PFSK-1 (cell line): ENCODE measurements at regions not wholly inside any gene's neighbourhood (a gene's known extent, or its start where the extent isn't known, plus 50 kb on each side); places are given as distances from the start of the nearest gene placed in this dataset.

Experiments used
- POLR2AphosphoS5 ChIP-seq: IDR thresholded peaks from 2 replicates; pipeline ENCODE4 v1.6.1; 2012; ENCODE audit warnings: low read depth, mild to moderate bottlenecking, control low read depth, low read length, moderate library complexity
- SIN3A ChIP-seq: IDR thresholded peaks from 2 replicates; pipeline ENCODE4 v1.6.1; 2012; ENCODE audit warnings: mild to moderate bottlenecking, low read length, moderate library complexity, borderline replicate concordance; ENCODE audit not compliant: insufficient read depth
- TAF1 ChIP-seq: IDR thresholded peaks from 2 replicates; pipeline ENCODE4 v1.6.1; 2012; ENCODE audit warnings: low read length, control low read depth, borderline replicate concordance; ENCODE audit not compliant: insufficient read depth
- TF ChIP-seq, protein P1 (sequence below), 2 experiments: IDR thresholded peaks; 2 replicates each; pipeline versions ENCODE4 v1.6.1 to v1.8.0; 2011 to 2012; ENCODE audit warnings: low read depth in 2 of 2, low read length in 2 of 2, control low read depth in 1 of 2, inconsistent platforms in 1 of 2, mild to moderate bottlenecking in 1 of 2, moderate library complexity in 1 of 2; ENCODE audit not compliant: insufficient read depth in 1 of 2

DNA sequence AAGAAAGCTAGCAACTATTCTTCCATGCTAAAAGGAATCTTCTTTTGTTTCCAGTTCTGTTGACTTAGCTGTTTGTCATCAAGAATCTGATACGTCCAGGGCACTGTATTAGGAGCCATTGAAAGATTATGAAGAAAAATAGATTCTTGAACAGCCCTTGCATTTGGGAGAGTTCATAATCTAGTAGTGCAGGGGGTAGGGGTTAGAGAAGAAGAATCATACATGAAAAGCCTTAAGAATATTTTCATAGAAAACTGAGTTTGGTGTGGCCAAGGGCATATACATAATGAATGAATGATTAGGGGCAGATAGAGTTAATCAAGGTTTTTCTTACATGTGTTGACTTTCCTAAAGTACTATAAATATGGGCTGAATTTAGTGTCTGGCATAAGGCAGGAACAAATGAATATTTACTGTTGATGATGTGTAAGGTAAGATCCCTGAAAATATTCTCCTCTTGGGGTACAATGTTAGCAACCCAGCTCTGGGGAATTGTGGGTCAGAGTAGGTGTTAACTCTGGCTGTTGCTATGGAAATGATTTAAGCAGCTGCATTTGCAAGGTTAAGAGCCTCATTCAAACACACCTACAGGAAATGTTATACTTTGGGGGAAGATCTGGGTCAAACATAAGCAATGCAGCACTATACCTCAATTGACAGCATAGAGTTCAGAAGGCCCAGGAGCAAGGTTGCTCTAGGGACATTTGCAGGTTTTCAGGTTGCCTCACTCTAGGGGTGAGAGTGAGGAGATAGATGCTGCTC lies 667.3 kb upstream of the CITED2 start:
- no peak for TF ChIP-seq TAF1
- TF ChIP-seq, protein P1, sequence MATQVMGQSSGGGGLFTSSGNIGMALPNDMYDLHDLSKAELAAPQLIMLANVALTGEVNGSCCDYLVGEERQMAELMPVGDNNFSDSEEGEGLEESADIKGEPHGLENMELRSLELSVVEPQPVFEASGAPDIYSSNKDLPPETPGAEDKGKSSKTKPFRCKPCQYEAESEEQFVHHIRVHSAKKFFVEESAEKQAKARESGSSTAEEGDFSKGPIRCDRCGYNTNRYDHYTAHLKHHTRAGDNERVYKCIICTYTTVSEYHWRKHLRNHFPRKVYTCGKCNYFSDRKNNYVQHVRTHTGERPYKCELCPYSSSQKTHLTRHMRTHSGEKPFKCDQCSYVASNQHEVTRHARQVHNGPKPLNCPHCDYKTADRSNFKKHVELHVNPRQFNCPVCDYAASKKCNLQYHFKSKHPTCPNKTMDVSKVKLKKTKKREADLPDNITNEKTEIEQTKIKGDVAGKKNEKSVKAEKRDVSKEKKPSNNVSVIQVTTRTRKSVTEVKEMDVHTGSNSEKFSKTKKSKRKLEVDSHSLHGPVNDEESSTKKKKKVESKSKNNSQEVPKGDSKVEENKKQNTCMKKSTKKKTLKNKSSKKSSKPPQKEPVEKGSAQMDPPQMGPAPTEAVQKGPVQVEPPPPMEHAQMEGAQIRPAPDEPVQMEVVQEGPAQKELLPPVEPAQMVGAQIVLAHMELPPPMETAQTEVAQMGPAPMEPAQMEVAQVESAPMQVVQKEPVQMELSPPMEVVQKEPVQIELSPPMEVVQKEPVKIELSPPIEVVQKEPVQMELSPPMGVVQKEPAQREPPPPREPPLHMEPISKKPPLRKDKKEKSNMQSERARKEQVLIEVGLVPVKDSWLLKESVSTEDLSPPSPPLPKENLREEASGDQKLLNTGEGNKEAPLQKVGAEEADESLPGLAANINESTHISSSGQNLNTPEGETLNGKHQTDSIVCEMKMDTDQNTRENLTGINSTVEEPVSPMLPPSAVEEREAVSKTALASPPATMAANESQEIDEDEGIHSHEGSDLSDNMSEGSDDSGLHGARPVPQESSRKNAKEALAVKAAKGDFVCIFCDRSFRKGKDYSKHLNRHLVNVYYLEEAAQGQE (IDR thresholded peaks at IDR 0.05; ENCODE audit: insufficient read depth in 1 of 2, low read depth in 2 of 2, low read length in 2 of 2) = no peak
- TF ChIP-seq POLR2AphosphoS5 = no peak
- no peak for TF ChIP-seq SIN3A
